ENCODE measurements at regions not wholly inside any gene's neighbourhood (a gene's known extent, or its start where the extent isn't known, plus 50 kb on each side); places are given as distances from the start of the nearest gene placed in this dataset.

DNA sequence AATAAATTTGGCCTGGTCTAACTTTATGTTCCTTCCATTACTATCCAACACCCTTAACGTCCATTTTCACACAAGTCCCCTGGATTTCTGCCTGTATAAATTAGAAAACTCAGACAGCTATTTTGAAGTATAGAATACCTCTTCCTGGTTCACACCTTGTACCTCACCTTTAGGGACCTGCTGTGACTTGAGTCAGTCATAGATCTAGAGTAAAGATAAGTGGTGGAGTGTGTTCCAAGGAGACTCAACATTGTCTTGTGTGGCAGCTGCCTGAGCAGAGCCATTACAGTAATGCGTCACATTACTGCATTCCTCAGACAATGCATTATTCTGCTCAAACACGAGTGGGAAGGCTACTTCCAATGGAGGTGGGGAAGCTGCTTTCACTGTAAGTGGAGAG lies 513.9 kb downstream of the ADRA2A start:
- WGBS (ENCODE audit: insufficient coverage): 100% methylated on average over 1 of the region's 3 CpGs
- no peaks in the 10 kb centered on the region for H3K27me3 ChIP-seq (replicated peaks in 1 of 4; ENCODE audit: control extremely low read depth in 1 of 4, control insufficient read depth in 3 of 4, insufficient read depth in 4 of 4, low read length in 3 of 4)
- no peak overlapping the region for H3K4me3 Mint-ChIP-seq
- H3K9ac ChIP-seq (ENCODE audit: low read length): no peak overlapping the region
- no peak overlapping the region for H3K4me2 ChIP-seq (replicated peaks; ENCODE audit: low read depth, low read length, poor library complexity, severe bottlenecking)
- no peak overlapping the region for H3K4me3 ChIP-seq (ENCODE audit: control extremely low read depth in 1 of 5, extremely low read depth in 1 of 5, insufficient read depth in 1 of 5, low read depth in 2 of 5, low read length in 4 of 5)
- TF ChIP-seq EZH2 (IDR thresholded peaks at IDR 0.05; ENCODE audit: borderline replicate concordance, insufficient read depth, low read depth, low read length, poor library complexity, severe bottlenecking): no peak
- TF ChIP-seq, protein P1, sequence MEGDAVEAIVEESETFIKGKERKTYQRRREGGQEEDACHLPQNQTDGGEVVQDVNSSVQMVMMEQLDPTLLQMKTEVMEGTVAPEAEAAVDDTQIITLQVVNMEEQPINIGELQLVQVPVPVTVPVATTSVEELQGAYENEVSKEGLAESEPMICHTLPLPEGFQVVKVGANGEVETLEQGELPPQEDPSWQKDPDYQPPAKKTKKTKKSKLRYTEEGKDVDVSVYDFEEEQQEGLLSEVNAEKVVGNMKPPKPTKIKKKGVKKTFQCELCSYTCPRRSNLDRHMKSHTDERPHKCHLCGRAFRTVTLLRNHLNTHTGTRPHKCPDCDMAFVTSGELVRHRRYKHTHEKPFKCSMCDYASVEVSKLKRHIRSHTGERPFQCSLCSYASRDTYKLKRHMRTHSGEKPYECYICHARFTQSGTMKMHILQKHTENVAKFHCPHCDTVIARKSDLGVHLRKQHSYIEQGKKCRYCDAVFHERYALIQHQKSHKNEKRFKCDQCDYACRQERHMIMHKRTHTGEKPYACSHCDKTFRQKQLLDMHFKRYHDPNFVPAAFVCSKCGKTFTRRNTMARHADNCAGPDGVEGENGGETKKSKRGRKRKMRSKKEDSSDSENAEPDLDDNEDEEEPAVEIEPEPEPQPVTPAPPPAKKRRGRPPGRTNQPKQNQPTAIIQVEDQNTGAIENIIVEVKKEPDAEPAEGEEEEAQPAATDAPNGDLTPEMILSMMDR (IDR thresholded peaks at IDR 0.05): no peak
- H3K79me2 ChIP-seq (ENCODE audit: control insufficient read depth, insufficient read depth, low read length): no peaks in the 10 kb centered on the region
- intact Hi-C loops (cut with micrococcal nuclease): no loop called here
- ATAC-seq (ENCODE audit: low read depth) (no peak), DNase-seq (no peak)
- no peaks in the 10 kb centered on the region for H4K20me1 ChIP-seq (ENCODE audit: control insufficient read depth, insufficient read depth, low read length, poor library complexity, severe bottlenecking)
- no peak overlapping the region for H3K27ac Mint-ChIP-seq
- H3K9me3 ChIP-seq (ENCODE audit: control extremely low read depth in 1 of 3, control insufficient read depth in 2 of 3, insufficient read depth in 1 of 3, low read length in 2 of 3): no peaks in the 10 kb centered on the region
- H3K4me1 Mint-ChIP-seq: no peaks in the 10 kb centered on the region
- no peak overlapping the region for H2AFZ ChIP-seq (ENCODE audit: insufficient read depth, low read depth, low read length, poor library complexity, severe bottlenecking)
- ChIA-PET CTCF (interaction anchor here (0.8 kb wide), 1 partner anchor 8 kb away, joined by 3 read pairs; no protein-coding TSS in a partner anchor), POLR2A (no interaction called here)
- H3K9me3 Mint-ChIP-seq (ENCODE audit: insufficient read depth): no peaks in the 10 kb centered on the region
- H3K27me3 Mint-ChIP-seq: peaks cover 7% of the 10 kb centered on the region
- no peaks in the 10 kb centered on the region for H3K4me1 ChIP-seq (ENCODE audit: control insufficient read depth in 2 of 2, insufficient read depth in 2 of 2, low read length in 2 of 2)
- H3K27ac ChIP-seq (ENCODE audit: low read length in 2 of 2): no peak overlapping the region
- no peaks in the 10 kb centered on the region for H3K36me3 ChIP-seq (replicated peaks in 1 of 2; ENCODE audit: control extremely low read depth in 1 of 2, control insufficient read depth in 1 of 2, extremely low read depth in 1 of 2, insufficient read depth in 2 of 2, low read length in 1 of 2)

DNA sequence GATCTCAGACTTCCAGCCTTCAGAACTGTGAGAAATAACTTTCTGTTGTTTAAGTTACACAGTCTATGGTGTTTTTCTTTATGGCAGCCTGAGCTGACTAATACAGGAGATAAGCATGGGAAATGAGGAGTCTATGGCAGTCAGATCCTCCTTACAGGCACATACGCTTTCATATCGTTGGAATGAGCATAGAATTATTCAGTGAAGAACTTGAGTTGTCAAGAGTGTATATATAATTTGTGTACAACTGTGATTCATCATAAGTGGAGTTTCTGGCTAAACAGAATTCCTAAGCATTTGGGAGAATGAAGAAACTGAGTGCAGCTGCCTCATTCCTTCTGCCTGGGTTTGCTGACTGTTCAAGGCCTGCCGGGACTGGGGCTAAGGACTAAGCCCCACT lies 516.7 kb downstream of the ADRA2A start:
- no peaks in the 10 kb centered on the region for H4K20me1 ChIP-seq (ENCODE audit: control insufficient read depth, insufficient read depth, low read length, poor library complexity, severe bottlenecking)
- DNase-seq (no peak), ATAC-seq (ENCODE audit: low read depth) (no peak)
- Mint-ChIP-seq H3K27me3 (peaks cover 13% of the 10 kb centered on the region), H3K4me3 (no peak overlapping the region), H3K27ac (no peak overlapping the region), H3K9me3 (ENCODE audit: insufficient read depth) (no peaks in the 10 kb centered on the region), H3K4me1 (no peaks in the 10 kb centered on the region)
- TF ChIP-seq EZH2 (IDR thresholded peaks at IDR 0.05; ENCODE audit: borderline replicate concordance, insufficient read depth, low read depth, low read length, poor library complexity, severe bottlenecking): no peak
- TF ChIP-seq, protein P1 (IDR thresholded peaks at IDR 0.05): no peak
- no peak overlapping the region for H2AFZ ChIP-seq (ENCODE audit: insufficient read depth, low read depth, low read length, poor library complexity, severe bottlenecking)
- no peaks in the 10 kb centered on the region for H3K36me3 ChIP-seq (replicated peaks in 1 of 2; ENCODE audit: control extremely low read depth in 1 of 2, control insufficient read depth in 1 of 2, extremely low read depth in 1 of 2, insufficient read depth in 2 of 2, low read length in 1 of 2)
- ChIA-PET POLR2A (no interaction called here), CTCF (no interaction called here)
- 95% methylated on average over 3 of the region's 3 CpGs for WGBS (ENCODE audit: insufficient coverage)
- no peaks in the 10 kb centered on the region for H3K79me2 ChIP-seq (ENCODE audit: control insufficient read depth, insufficient read depth, low read length)
- H3K27me3 ChIP-seq (replicated peaks in 1 of 4; ENCODE audit: control extremely low read depth in 1 of 4, control insufficient read depth in 3 of 4, insufficient read depth in 4 of 4, low read length in 3 of 4): no peaks in the 10 kb centered on the region
- no peak overlapping the region for H3K4me3 ChIP-seq (ENCODE audit: control extremely low read depth in 1 of 5, extremely low read depth in 1 of 5, insufficient read depth in 1 of 5, low read depth in 2 of 5, low read length in 4 of 5)
- intact Hi-C loops (cut with micrococcal nuclease): no loop called here
- no peak overlapping the region for H3K27ac ChIP-seq (ENCODE audit: low read length in 2 of 2)
- H3K9ac ChIP-seq (ENCODE audit: low read length): no peak overlapping the region
- H3K4me1 ChIP-seq (ENCODE audit: control insufficient read depth in 2 of 2, insufficient read depth in 2 of 2, low read length in 2 of 2): no peaks in the 10 kb centered on the region
- H3K4me2 ChIP-seq (replicated peaks; ENCODE audit: low read depth, low read length, poor library complexity, severe bottlenecking): no peak overlapping the region
- H3K9me3 ChIP-seq (ENCODE audit: control extremely low read depth in 1 of 3, control insufficient read depth in 2 of 3, insufficient read depth in 1 of 3, low read length in 2 of 3): no peaks in the 10 kb centered on the region
